NCI-H1694 treated with DMSO at 0.1 percent for 48 hours (cell line): ENCODE measurements at regions not wholly inside any gene's neighbourhood (a gene's known extent, or its start where the extent isn't known, plus 50 kb on each side); places are given as distances from the start of the nearest gene placed in this dataset.
A peak's percentile ranks its signal among the peaks of the same experiment; 100 is the strongest.
"Not testable (repeated sequence)": the region's sequence is repeated elsewhere in the genome, so short reads cannot be mapped to it uniquely, and the experiment has no call there.

Experiments
- DNase-seq: peaks from one replicate; lab custom pipeline; 2025; lab: John Stamatoyannopoulos, UW

GRCh38 chr5:92879806-92880543 lies 701.0 kb downstream of the NR2F1-AS1 start:
- no peak for DNase-seq

- no peak for DNase-seq
These were observed 706.2 kb downstream of the NR2F1-AS1 start for GRCh38 chr5:92874790-92875189.

- no peak for DNase-seq
These were observed 712.6 kb downstream of the NR2F1-AS1 start for GRCh38 chr5:92868442-92868841.

- no peak for DNase-seq
These were observed 716.4 kb downstream of the NR2F1-AS1 start for GRCh38 chr5:92864591-92864990.

- no peak for DNase-seq
These were observed 717.4 kb downstream of the NR2F1-AS1 start for GRCh38 chr5:92863666-92864065.

GRCh38 chr5:92861531-92862285 lies 719.3 kb downstream of the NR2F1-AS1 start:
- DNase-seq = no peak

GRCh38 chr5:92860061-92860460 lies 721.0 kb downstream of the NR2F1-AS1 start:
- no peak for DNase-seq

- no peak for DNase-seq
These were observed 728.8 kb downstream of the NR2F1-AS1 start for GRCh38 chr5:92852219-92852618.

GRCh38 chr5:92850886-92851285 lies 730.1 kb downstream of the NR2F1-AS1 start:
- DNase-seq = no peak

GRCh38 chr5:92849756-92850155 lies 731.3 kb downstream of the NR2F1-AS1 start:
- no peak for DNase-seq

GRCh38 chr5:92841604-92842155 lies 739.3 kb downstream of the NR2F1-AS1 start:
- DNase-seq = no peak

GRCh38 chr5:92838253-92838652 lies 742.8 kb downstream of the NR2F1-AS1 start:
- DNase-seq = no peak

- no peak for DNase-seq
These were observed 743.9 kb downstream of the NR2F1-AS1 start for GRCh38 chr5:92836855-92837755.

GRCh38 chr5:92835712-92836111 lies 745.3 kb downstream of the NR2F1-AS1 start:
- no peak for DNase-seq

- not testable (repeated sequence) for DNase-seq
These were observed 757.5 kb downstream of the NR2F1-AS1 start for GRCh38 chr5:92823551-92823950.

GRCh38 chr5:92822183-92822582 lies 758.8 kb downstream of the NR2F1-AS1 start:
- DNase-seq = no peak

- no peak for DNase-seq
These were observed 771.1 kb downstream of the NR2F1-AS1 start for GRCh38 chr5:92809855-92810465.

GRCh38 chr5:92808474-92808873 lies 772.5 kb downstream of the NR2F1-AS1 start:
- no peak for DNase-seq

- DNase-seq = no peak
These were observed 773.9 kb downstream of the NR2F1-AS1 start for GRCh38 chr5:92807085-92807484.

GRCh38 chr5:92805446-92805845 lies 775.6 kb downstream of the NR2F1-AS1 start:
- no peak for DNase-seq

- DNase-seq = no peak
These were observed 779.1 kb downstream of the NR2F1-AS1 start for GRCh38 chr5:92801911-92802310.

- peak; percentile 79 for DNase-seq
These were observed 780.7 kb downstream of the NR2F1-AS1 start for GRCh38 chr5:92800365-92800764.
